ENCODE measurements at regions not wholly inside any gene's neighbourhood (a gene's known extent, or its start where the extent isn't known, plus 50 kb on each side); places are given as distances from the start of the nearest gene placed in this dataset.
"Not testable (repeated sequence)": the region's sequence is repeated elsewhere in the genome, so short reads cannot be mapped to it uniquely, and the experiment has no call there.

DNA sequence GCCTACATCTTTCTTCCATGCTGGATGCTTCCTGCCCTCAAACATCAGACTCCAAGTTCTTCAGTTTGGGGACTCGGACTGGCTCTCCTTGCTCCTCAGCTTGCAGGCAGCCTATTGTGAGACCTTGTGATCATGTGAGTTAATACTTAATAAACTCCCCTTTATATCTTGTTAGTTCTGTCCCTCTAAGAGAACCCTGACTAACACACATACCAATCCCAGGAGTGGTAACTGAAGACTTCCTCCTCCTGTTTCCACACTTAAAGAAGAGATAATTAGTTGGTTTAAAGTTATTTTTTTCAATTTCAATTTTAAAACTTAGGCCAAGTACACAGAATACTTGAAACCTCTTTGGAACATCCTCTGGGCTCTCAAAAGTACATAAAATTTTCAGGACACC, 294.2 kb upstream of the SGK1 start:
- not testable (repeated sequence) for H2BK120ac ChIP-seq (ENCODE audit: low read depth, low read length); H2BK15ac ChIP-seq (ENCODE audit: low read length); H4K8ac ChIP-seq (ENCODE audit: low read depth, low read length); H3K27me3 ChIP-seq (ENCODE audit: control insufficient read depth in 3 of 3, insufficient read depth in 3 of 3, low read depth in 1 of 3, low read length in 3 of 3); H3K23ac ChIP-seq (ENCODE audit: low read depth, low read length, poor library complexity); H3K36me3 ChIP-seq (replicated peaks in 1 of 2; ENCODE audit: control insufficient read depth in 2 of 2, insufficient read depth in 2 of 2, low read length in 2 of 2); H3K27ac ChIP-seq (replicated peaks; ENCODE audit: low read length); DNase-seq (ENCODE audit: low spot score); H4K91ac ChIP-seq (ENCODE audit: low read depth, low read length, poor library complexity); H3K18ac ChIP-seq (ENCODE audit: low read length); H3K4me2 ChIP-seq (ENCODE audit: insufficient read depth, low read length, poor library complexity, severe bottlenecking); H3K9ac ChIP-seq (ENCODE audit: low read depth, low read length, poor library complexity); H3K4me3 ChIP-seq (ENCODE audit: low read length in 2 of 2); H2BK12ac ChIP-seq (ENCODE audit: low read length); H2AFZ ChIP-seq (ENCODE audit: low read length); H3K4ac ChIP-seq (ENCODE audit: low read length); H2BK5ac ChIP-seq (ENCODE audit: low read length); H3K9me3 ChIP-seq (replicated peaks in 1 of 2; ENCODE audit: control insufficient read depth in 2 of 2, insufficient read depth in 1 of 2, low read depth in 1 of 2, low read length in 2 of 2); H3K4me1 ChIP-seq (ENCODE audit: control insufficient read depth in 2 of 2, insufficient read depth in 1 of 2, low read depth in 1 of 2, low read length in 2 of 2); H2AK5ac ChIP-seq (ENCODE audit: low read depth, low read length); H3K79me1 ChIP-seq (ENCODE audit: low read depth, low read length); H3K14ac ChIP-seq (ENCODE audit: low read length)
- WGBS, 2 donors (ENCODE audit: extremely low coverage in 2 of 2, insufficient read length in 2 of 2, insufficient replicate concordance in 1 of 2), result no CpG with 5 or more reads among the region's 1 CpG

DNA sequence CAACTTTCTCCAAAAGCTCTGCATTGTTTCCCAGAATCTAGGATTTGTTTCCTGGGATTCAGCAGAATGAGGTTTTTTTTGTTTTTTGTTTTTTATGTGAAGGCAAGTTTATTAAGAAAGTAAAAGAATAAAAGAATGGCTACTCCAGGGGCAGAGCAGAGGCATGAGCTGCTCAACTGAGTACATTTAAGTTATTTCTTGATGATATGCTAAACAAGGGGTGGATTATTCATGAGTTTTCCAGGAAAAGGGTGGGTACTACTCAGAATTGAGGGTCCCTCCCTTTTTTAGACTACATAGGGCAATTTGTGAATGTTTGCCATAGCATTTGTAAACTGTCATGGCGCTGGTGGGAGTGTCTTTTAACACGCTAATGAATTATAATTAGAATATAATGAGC, 292.5 kb upstream of the SGK1 start:
- H3K9ac ChIP-seq (ENCODE audit: low read depth, low read length, poor library complexity), result no peak overlapping the region
- H3K23ac ChIP-seq (ENCODE audit: low read depth, low read length, poor library complexity), result no peak overlapping the region
- H2BK12ac ChIP-seq (ENCODE audit: low read length), result no peak overlapping the region
- WGBS, 2 donors (ENCODE audit: extremely low coverage in 2 of 2, insufficient read length in 2 of 2, insufficient replicate concordance in 1 of 2), result no CpG with 5 or more reads among the region's 2 CpGs
- no peak overlapping the region for H2BK5ac ChIP-seq (ENCODE audit: low read length)
- H3K9me3 ChIP-seq (replicated peaks in 1 of 2; ENCODE audit: control insufficient read depth in 2 of 2, insufficient read depth in 1 of 2, low read depth in 1 of 2, low read length in 2 of 2), result no peaks in the 10 kb centered on the region
- no peak overlapping the region for H3K18ac ChIP-seq (ENCODE audit: low read length)
- no peak overlapping the region for H3K4ac ChIP-seq (ENCODE audit: low read length)
- no peak overlapping the region for H3K14ac ChIP-seq (ENCODE audit: low read length)
- H2AFZ ChIP-seq (ENCODE audit: low read length), result no peak overlapping the region
- no peak overlapping the region for H4K91ac ChIP-seq (ENCODE audit: low read depth, low read length, poor library complexity)
- DNase-seq (ENCODE audit: low spot score), result no peak
- H3K4me1 ChIP-seq (ENCODE audit: control insufficient read depth in 2 of 2, insufficient read depth in 1 of 2, low read depth in 1 of 2, low read length in 2 of 2), result no peaks in the 10 kb centered on the region
- H3K27me3 ChIP-seq (ENCODE audit: control insufficient read depth in 3 of 3, insufficient read depth in 3 of 3, low read depth in 1 of 3, low read length in 3 of 3), result no peaks in the 10 kb centered on the region
- no peak overlapping the region for H4K8ac ChIP-seq (ENCODE audit: low read depth, low read length)
- no peaks in the 10 kb centered on the region for H3K36me3 ChIP-seq (replicated peaks in 1 of 2; ENCODE audit: control insufficient read depth in 2 of 2, insufficient read depth in 2 of 2, low read length in 2 of 2)
- no peak overlapping the region for H3K4me3 ChIP-seq (ENCODE audit: low read length in 2 of 2)
- no peak overlapping the region for H3K27ac ChIP-seq (replicated peaks; ENCODE audit: low read length)
- H2BK15ac ChIP-seq (ENCODE audit: low read length), result no peak overlapping the region
- H2BK120ac ChIP-seq (ENCODE audit: low read depth, low read length), result no peak overlapping the region
- no peak overlapping the region for H3K4me2 ChIP-seq (ENCODE audit: insufficient read depth, low read length, poor library complexity, severe bottlenecking)
- no peaks in the 10 kb centered on the region for H3K79me1 ChIP-seq (ENCODE audit: low read depth, low read length)
- no peak overlapping the region for H2AK5ac ChIP-seq (ENCODE audit: low read depth, low read length)

DNA sequence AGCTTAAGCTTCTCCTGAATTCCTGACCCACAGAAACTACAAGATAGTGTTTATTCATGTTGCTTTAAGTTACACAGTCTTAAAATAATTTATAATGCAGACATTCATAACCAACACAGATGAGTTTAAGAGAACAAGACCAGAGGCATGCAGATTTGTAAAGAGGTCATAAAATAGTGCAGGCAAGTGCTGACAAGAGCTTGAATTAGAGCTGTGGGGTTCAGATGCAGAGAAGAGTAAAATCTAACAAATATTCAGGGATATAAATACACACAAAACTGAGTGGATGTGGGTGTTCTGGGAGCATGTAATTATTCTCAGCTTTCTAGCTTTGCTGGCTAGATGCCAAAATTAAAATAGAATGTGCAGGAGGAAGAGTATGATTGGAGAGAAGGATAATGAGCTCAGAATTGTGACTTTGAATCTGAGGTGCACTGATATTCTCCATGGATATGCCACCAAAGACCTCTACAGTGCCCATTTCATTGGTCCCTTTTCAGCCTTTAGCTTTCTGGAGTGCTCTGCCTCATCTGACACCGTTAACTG, 291.9 kb upstream of the SGK1 start:
- Histone ChIP-seq H3K18ac (ENCODE audit: low read length) (no peak overlapping the region), H2BK5ac (ENCODE audit: low read length) (no peak overlapping the region), H3K4me2 (ENCODE audit: insufficient read depth, low read length, poor library complexity, severe bottlenecking) (no peak overlapping the region), H2BK15ac (ENCODE audit: low read length) (no peak overlapping the region), H3K27ac (replicated peaks; ENCODE audit: low read length) (no peak overlapping the region), H3K14ac (ENCODE audit: low read length) (no peak overlapping the region), H3K4ac (ENCODE audit: low read length) (no peak overlapping the region), H3K27me3 (ENCODE audit: control insufficient read depth in 3 of 3, insufficient read depth in 3 of 3, low read depth in 1 of 3, low read length in 3 of 3) (no peaks in the 10 kb centered on the region), H2BK120ac (ENCODE audit: low read depth, low read length) (no peak overlapping the region), H3K36me3 (replicated peaks in 1 of 2; ENCODE audit: control insufficient read depth in 2 of 2, insufficient read depth in 2 of 2, low read length in 2 of 2) (no peaks in the 10 kb centered on the region), H3K9ac (ENCODE audit: low read depth, low read length, poor library complexity) (no peak overlapping the region), H3K79me1 (ENCODE audit: low read depth, low read length) (no peaks in the 10 kb centered on the region), H2BK12ac (ENCODE audit: low read length) (no peak overlapping the region), H3K9me3 (replicated peaks in 1 of 2; ENCODE audit: control insufficient read depth in 2 of 2, insufficient read depth in 1 of 2, low read depth in 1 of 2, low read length in 2 of 2) (no peaks in the 10 kb centered on the region), H4K8ac (ENCODE audit: low read depth, low read length) (no peak overlapping the region), H3K4me1 (ENCODE audit: control insufficient read depth in 2 of 2, insufficient read depth in 1 of 2, low read depth in 1 of 2, low read length in 2 of 2) (no peaks in the 10 kb centered on the region), H2AFZ (ENCODE audit: low read length) (no peak overlapping the region), H3K23ac (ENCODE audit: low read depth, low read length, poor library complexity) (no peak overlapping the region), H2AK5ac (ENCODE audit: low read depth, low read length) (no peak overlapping the region), H4K91ac (ENCODE audit: low read depth, low read length, poor library complexity) (no peak overlapping the region), H3K4me3 (ENCODE audit: low read length in 2 of 2) (no peak overlapping the region)
- WGBS, 2 donors (ENCODE audit: extremely low coverage in 2 of 2, insufficient read length in 2 of 2, insufficient replicate concordance in 1 of 2), result no CpG with 5 or more reads among the region's 1 CpG
- DNase-seq (ENCODE audit: low spot score), result no peak

DNA sequence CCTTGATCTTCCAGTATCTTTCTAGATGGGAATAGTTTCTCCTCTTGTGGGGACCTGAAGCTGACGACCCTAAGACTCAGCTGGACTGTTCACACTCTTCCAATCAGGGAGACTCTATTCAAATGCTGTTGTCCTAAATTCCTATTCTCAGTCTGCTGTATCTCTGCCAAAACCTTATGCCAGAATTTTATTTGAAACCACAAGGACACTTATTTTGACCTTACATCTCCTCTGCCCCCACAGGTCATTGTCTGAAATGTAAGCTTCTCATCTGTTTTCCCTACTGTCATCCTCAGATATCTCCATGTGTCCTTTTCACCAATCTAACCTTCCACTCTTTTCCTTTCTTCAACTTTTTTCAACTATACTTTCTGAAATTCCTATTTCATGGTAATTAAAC, 289.5 kb upstream of the SGK1 start:
- Histone ChIP-seq H3K4me2 (ENCODE audit: insufficient read depth, low read length, poor library complexity, severe bottlenecking) (no peak overlapping the region), H3K9me3 (replicated peaks in 1 of 2; ENCODE audit: control insufficient read depth in 2 of 2, insufficient read depth in 1 of 2, low read depth in 1 of 2, low read length in 2 of 2) (no peaks in the 10 kb centered on the region), H3K36me3 (replicated peaks in 1 of 2; ENCODE audit: control insufficient read depth in 2 of 2, insufficient read depth in 2 of 2, low read length in 2 of 2) (no peaks in the 10 kb centered on the region), H2BK12ac (ENCODE audit: low read length) (no peak overlapping the region), H2BK15ac (ENCODE audit: low read length) (no peak overlapping the region), H3K4me3 (ENCODE audit: low read length in 2 of 2) (no peak overlapping the region), H3K14ac (ENCODE audit: low read length) (no peak overlapping the region), H2AFZ (ENCODE audit: low read length) (no peak overlapping the region), H3K4me1 (ENCODE audit: control insufficient read depth in 2 of 2, insufficient read depth in 1 of 2, low read depth in 1 of 2, low read length in 2 of 2) (no peaks in the 10 kb centered on the region), H4K8ac (ENCODE audit: low read depth, low read length) (no peak overlapping the region), H3K9ac (ENCODE audit: low read depth, low read length, poor library complexity) (no peak overlapping the region), H3K23ac (ENCODE audit: low read depth, low read length, poor library complexity) (no peak overlapping the region), H4K91ac (ENCODE audit: low read depth, low read length, poor library complexity) (no peak overlapping the region), H3K18ac (ENCODE audit: low read length) (no peak overlapping the region), H3K27ac (replicated peaks; ENCODE audit: low read length) (no peak overlapping the region), H2BK5ac (ENCODE audit: low read length) (no peak overlapping the region), H3K4ac (ENCODE audit: low read length) (no peak overlapping the region), H3K79me1 (ENCODE audit: low read depth, low read length) (no peaks in the 10 kb centered on the region), H2AK5ac (ENCODE audit: low read depth, low read length) (no peak overlapping the region), H3K27me3 (ENCODE audit: control insufficient read depth in 3 of 3, insufficient read depth in 3 of 3, low read depth in 1 of 3, low read length in 3 of 3) (no peaks in the 10 kb centered on the region), H2BK120ac (ENCODE audit: low read depth, low read length) (no peak overlapping the region)
- no CpG with 5 or more reads among the region's 1 CpG for WGBS, 2 donors (ENCODE audit: extremely low coverage in 2 of 2, insufficient read length in 2 of 2, insufficient replicate concordance in 1 of 2)
- DNase-seq (ENCODE audit: low spot score), result no peak

All from neuronal stem cell (in vitro differentiated cells).